ENCODE measurements at regions not wholly inside any gene's neighbourhood (a gene's known extent, or its start where the extent isn't known, plus 50 kb on each side); places are given as distances from the start of the nearest gene placed in this dataset.

- DNase-seq (ENCODE audit: low spot score): no peak
Measured at GRCh38 chr3:111472556-111472955, 69.4 kb upstream of the CD96 start.

- DNase-seq (ENCODE audit: low spot score): peak; percentile 41
Measured at GRCh38 chr3:111473550-111473949, 68.4 kb upstream of the CD96 start.

GRCh38 chr3:111476701-111477100, 65.3 kb upstream of the CD96 start:
- DNase-seq (ENCODE audit: low spot score): no peak

GRCh38 chr3:111480091-111480490, 61.9 kb upstream of the CD96 start:
- DNase-seq (ENCODE audit: low spot score): no peak

- DNase-seq (ENCODE audit: low spot score): no peak
Measured at GRCh38 chr3:111481551-111481950, 60.4 kb upstream of the CD96 start.

GRCh38 chr3:111482574-111482973, 59.4 kb upstream of the CD96 start:
- DNase-seq (ENCODE audit: low spot score): no peak

GRCh38 chr3:111485086-111485485, 56.9 kb upstream of the CD96 start:
- DNase-seq (ENCODE audit: low spot score): no peak

Small RNA genes lying in the stretch of these regions (small RNA-seq; reads per million reads assigned to genes)
- gene ATP6V0CP2: 0 reads per million in 2 experiments

Measured in SK-N-DZ (cell line).